HG02642 (cell line): ENCODE measurements at regions not wholly inside any gene's neighbourhood (a gene's known extent, or its start where the extent isn't known, plus 50 kb on each side); places are given as distances from the start of the nearest gene placed in this dataset.
A peak's percentile ranks its signal among the peaks of the same experiment; 100 is the strongest.
"Not testable (repeated sequence)": the region's sequence is repeated elsewhere in the genome, so short reads cannot be mapped to it uniquely, and the experiment has no call there.

Experiments
- ATAC-seq: cut with Tn5 transposase; IDR thresholded peaks from one replicate; pipeline ENCODE4 v1.9.1; 2021; ENCODE audit warnings: mild to moderate bottlenecking; ENCODE audit not compliant: unreplicated experiment, poor library complexity

DNA sequence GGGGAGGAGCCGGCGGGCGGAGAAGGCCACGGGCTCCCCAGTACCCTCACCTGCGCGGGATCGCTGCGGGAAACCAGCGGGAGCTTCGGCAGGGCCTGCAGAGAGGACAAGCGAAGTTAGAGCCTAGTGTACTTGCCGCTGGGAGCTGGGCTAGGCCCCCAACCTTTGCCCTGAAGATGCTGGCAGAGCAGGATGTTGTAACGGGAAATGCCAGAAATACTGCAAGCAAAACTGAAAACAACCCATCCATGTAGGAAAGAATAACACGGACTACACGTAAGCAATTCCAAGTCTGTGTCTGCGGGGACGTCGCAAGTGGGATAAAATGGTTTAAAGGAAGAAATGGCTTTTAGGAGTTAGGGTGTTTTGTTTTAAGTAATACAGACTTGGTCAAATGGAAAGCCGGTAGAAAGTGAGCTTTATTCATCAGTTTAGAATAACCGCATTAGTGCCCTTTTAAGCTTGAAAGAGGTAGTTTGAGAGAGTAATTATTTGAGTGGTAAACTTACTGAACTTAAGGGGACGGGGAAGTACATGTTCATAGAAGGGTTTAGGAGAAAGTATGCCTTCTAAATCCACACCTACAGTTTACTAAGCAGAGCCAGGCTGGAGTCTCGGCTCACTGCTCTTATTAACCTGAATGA is 121.3 kb upstream of the NIPA1 start:
- peak; percentile 25 for ATAC-seq

DNA sequence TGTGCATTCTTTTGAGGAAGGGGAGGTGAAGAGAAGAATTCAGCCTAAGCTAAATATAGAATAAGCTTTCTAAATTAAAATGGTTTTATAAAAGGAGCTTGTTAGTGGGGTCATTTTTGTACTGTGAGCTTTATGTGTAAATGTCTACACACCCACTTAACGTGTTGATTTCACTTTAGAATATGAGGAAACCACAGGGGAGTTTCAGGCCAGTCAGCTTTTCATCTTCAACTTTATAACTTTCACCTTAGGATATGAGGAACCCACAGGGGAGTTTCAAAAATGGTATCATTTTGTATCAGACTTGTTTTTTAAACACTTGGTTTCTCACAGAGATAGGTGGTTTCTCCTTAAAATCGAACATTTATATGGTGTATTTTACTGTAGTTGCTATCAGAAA is 120.7 kb upstream of the NIPA1 start:
- ATAC-seq = not testable (repeated sequence)

DNA sequence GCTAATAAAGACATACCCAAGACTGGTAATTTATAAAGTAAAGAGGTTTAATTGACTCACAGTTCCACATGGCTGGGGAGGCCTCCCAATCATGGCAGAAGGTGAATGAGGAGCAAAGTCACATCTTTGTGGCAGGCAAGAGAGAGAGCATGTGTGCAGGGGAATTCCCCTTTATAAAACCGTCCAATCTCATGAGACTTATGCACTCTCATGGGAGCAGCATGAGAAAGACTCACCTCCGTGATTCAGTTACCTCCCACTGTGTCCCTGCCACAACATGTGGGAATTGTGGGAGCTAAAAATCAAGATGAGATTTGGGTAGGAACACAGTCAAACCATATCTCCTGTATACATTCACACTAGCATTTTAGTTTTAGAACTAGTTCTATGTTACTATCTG is 101.7 kb upstream of the NIPA1 start:
- not testable (repeated sequence) for ATAC-seq

DNA sequence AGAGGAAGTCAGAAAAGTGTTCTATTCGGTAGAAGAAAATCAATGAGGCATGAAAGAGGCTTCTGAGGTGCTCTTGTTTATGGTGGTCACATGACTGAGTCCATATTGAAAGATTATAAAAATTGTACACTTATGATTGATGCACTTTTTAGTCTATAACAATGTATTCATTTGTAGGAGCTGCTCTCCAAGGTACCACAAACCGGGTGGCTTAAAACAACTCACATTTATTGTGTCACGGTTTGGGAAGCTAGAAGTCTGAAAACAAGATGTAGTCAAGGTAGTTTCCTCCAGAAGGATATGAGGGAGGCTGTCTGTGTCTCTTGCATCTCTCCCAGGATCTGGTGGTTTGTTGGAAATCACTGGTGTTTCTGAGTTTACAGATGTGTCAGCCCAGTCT is 86.6 kb upstream of the NIPA1 start:
- ATAC-seq = not testable (repeated sequence)

DNA sequence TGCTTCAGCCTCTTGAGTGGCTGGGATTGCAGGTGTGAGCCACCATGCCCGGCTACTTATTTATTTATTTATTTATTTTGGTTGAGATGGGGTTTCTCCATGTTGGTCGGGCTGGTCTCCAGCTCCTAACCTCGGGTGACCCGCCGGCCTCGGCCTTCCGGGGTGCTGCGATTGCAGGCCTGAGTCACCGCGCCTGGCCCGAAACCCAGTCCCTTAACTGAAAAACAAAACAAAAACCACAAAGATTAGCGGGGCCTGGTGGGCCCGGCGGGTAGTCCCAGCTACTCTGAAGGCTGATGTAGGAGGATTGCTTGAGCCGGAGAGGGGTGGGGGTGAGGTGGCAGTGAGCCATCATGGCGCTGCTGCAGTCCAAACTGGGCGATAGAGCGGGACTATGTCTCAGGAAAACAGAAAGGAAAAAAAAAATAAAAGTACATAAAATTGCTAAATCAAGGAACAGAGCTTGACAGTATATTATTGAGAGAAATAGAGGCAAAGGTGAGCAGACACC is 75.6 kb upstream of the NIPA1 start:
- ATAC-seq = not testable (repeated sequence)

DNA sequence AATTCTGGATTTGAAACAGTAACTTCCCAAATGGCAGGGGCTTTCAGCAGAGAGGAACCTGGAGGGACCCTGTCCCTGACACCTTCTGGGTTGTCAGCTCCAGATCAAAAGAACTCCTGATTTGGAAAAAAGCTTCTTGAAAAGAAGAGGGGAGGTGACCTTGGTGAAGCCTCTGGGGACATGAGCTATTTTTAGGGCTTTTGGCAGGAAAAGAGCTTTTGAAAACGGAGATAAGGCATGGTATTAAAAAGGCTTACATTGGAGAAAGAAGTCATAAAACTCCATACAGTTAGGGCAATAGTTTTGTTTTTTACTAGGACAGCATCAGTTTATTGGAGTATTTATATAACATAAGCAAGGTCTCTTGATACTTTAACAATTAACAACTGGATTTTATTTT is 72.5 kb upstream of the NIPA1 start:
- ATAC-seq = not testable (repeated sequence)

DNA sequence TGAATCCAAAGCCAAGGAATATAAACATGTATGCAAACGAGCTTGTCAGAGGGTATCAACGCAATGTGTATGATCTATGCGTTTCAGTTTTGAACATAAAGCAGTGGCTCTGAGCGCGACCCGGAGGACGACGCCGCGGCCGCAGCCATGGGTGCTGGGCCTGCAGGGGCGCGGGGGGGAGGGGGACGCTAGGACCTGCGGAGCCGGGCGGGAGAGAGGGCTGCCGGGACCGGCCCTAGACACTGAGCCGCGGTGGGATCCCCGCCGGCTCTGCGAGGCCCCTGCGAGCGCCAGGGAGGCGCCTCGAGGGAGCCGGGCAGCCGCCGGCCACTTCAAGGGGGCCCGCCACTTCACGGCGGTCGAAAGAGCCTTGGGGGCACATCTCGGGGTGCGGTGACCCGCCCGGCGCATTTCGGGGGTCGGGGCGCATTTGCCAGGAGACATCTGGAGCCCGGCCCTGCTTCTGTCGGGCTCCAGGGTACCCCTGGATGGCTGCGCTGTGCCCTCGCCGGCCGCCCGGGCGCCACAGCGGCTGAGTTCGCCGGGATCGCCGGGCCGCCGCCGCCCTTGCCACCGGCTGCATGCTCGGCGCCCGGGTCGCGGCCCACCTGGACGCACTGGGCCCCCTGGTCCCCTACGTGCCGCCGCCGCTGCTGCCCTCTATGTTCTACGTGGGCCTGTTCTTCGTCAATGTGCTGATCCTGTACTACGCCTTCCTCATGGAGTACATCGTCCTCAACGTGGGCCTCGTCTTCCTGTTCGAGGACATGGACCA is 71.9 kb upstream of the NIPA1 start:
- ATAC-seq = not testable (repeated sequence)

DNA sequence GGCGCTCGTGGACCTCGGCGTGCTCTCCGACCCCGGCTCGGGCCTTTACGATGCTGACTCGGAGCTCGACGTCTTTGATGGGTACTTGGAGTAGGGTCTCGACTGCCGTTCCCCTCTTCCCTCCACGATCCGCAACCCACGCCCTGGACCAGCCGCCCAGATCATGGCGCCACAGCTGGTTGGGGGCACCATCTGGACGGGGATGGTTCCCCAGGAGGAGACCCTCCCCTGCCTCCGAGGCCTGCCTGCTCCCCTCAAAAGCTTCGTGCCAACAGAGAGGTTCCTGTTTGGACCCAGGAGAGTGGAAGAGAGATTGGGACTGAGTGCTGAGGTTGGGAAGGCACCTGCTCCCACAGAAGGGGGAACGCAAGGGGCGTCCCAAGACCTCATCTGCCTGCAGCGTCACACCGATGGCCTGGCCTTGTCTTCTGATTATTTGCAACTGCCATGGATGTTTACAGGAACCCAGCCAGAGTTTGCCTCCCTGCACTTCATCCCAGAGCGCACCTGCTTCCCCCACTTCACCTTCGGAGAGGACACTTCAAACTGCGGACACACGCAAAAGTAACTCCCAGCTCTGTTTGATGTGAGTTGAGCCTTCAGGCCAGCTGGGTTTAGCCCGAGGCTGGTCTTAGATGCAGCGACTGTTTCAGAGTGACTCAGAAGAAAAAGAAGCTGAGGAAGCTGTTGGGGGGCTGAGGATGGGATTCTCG is 71.2 kb upstream of the NIPA1 start:
- ATAC-seq = not testable (repeated sequence)

DNA sequence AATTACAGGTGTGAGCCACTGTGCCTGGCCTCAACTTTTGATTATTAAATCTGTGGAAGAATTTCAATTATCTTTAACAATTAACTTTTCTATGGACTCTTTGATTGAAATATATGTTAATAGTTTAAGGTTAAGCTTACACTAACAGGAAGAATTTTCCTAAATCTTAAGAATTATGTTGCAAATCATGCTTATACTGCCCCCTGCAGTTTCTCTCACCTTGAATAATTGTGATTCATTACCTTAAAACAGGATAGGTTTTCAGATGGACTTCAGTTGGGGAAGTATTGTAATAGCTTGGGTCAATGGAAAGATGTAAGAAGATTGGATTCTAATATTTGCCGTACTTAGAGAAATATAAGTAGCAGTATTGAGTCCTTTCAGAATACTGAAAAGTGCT is 66.5 kb upstream of the NIPA1 start:
- not testable (repeated sequence) for ATAC-seq

DNA sequence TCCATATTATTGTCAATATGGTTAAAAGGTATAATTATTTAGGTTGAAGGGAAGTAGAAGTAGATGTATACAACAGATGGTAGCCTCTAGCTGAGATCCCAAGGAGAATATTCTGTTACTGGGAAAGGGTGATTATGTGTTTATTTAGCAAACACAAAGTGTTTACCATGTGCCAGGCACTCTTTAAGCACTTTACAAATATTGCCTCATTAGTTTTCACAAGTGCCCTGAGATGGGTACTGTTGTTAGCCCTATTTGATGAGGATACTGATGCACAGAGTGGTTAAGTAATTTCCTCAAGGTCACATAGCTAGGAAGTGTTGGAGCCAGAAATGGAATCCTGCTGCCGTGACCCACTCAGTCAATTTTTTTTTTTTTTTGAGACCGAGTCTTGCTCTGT is 60.3 kb upstream of the NIPA1 start:
- not testable (repeated sequence) for ATAC-seq

DNA sequence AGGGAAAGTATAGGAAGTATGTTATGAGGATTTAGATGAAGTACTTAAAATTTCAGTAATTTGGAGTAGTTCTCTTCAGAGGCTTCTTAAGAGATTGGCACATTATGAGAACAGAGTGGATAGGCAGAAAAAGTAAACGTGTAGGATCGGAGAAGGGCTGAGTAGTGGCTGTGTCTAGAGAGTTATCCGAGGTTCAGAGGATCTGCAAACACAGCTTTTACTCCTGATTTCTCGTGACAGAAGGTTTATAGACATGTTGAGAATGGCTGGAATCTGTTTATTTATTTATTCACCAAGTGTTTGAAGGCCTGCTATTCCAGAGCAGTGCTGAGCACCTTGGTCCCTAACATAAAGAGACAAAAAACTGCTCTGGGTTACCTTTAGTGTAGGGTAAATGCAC is 51.4 kb upstream of the NIPA1 start:
- not testable (repeated sequence) for ATAC-seq

DNA sequence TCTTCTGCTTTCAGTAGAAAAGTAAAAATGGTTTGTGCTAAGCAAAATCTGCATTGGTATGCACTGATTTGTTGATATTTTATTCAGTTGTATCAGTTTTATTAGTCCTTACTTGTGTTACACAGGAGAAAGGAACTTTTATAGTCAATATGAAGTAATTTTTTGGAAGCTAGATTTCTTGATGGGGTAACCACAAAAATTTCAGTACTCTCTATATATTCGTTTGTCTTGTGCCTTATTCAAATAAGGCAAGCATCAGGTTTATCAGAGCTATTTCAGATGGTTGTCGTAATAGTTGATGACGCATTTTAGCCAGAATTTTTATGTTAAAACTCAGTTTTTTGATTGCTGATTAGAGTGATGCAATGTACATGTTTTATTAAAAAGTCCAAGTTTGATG is 50.7 kb upstream of the NIPA1 start:
- ATAC-seq = no peak

DNA sequence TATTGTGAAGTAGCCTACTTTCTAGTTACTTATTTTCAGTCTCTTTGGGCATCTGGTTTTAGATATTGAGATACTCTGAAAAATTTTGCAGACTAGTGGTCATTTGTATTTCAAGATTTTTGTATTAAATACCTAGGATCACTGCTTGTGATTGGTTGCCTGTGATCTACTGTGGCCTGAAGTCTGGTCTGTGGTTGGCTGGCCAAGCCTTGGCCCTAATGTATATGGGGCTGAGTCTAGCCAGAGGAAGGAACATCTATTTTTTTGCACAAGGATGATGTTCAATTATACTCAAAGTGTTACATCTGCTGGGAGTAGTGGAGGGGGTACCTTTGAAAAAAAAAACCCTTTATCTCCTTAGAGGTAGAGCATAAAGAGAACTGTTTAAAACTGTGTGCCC is 50.2 kb upstream of the NIPA1 start:
- ATAC-seq = not testable (repeated sequence)
